RWPE1 (cell line): ENCODE measurements at regions not wholly inside any gene's neighbourhood (a gene's known extent, or its start where the extent isn't known, plus 50 kb on each side); places are given as distances from the start of the nearest gene placed in this dataset.
"Not testable (repeated sequence)": the region's sequence is repeated elsewhere in the genome, so short reads cannot be mapped to it uniquely, and the experiment has no call there.

Source experiments
- CTCF ChIA-PET: fragments of 350-600 bp; sonication (Branson Sonifier 250); formaldehyde crosslinking; extraction: SDS; loops from one replicate; lab custom pipeline; 2021; lab: Yijun Ruan, JAX
- POLR2A ChIA-PET: fragments of 400-600 bp; formaldehyde crosslinking; extraction: SDS; loops from one replicate; lab custom pipeline; 2020; ENCODE audit warnings: antibody characterized with exemption; ENCODE audit not compliant: low non-redundant PET; lab: Yijun Ruan, JAX
- DNase-seq: peaks from one replicate; pipeline ENCODE4 v3.0.0; 2012; ENCODE audit warnings: low spot score
- H3K27ac ChIP-seq: fragments of 450-650 bp; 2 replicates; pipeline ENCODE4 v1.5.1; 2017
- TF ChIP-seq, protein P1 (sequence below): fragments of 450-650 bp; conservative IDR thresholded peaks from 2 replicates; pipeline ENCODE4 v1.5.1; 2017; ENCODE audit warnings: low read depth, mild to moderate bottlenecking

DNA sequence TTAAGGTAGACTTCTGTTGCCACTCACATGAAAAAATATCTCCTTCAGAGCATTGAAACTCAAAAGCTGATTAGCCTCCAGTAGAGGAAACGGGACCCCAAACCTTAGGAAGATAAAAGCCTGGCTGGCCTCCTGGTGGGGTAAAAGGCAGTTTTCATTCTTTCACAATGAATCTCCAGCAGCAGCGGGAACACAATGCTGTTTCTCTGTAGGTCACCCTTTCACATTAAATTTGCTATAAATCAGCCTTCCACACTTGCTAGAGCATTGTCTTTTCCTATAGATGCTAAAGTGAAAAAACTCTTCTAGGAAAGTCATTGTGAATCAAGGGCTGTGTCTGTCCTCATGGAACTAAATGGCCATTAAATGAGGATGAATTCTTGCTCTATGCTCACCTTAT is 207.3 kb upstream of the MAGEB2 start:
- ChIA-PET CTCF (no interaction called here), POLR2A (no interaction called here)
- no peak overlapping the region for H3K27ac ChIP-seq
- TF ChIP-seq, protein P1, sequence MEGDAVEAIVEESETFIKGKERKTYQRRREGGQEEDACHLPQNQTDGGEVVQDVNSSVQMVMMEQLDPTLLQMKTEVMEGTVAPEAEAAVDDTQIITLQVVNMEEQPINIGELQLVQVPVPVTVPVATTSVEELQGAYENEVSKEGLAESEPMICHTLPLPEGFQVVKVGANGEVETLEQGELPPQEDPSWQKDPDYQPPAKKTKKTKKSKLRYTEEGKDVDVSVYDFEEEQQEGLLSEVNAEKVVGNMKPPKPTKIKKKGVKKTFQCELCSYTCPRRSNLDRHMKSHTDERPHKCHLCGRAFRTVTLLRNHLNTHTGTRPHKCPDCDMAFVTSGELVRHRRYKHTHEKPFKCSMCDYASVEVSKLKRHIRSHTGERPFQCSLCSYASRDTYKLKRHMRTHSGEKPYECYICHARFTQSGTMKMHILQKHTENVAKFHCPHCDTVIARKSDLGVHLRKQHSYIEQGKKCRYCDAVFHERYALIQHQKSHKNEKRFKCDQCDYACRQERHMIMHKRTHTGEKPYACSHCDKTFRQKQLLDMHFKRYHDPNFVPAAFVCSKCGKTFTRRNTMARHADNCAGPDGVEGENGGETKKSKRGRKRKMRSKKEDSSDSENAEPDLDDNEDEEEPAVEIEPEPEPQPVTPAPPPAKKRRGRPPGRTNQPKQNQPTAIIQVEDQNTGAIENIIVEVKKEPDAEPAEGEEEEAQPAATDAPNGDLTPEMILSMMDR: no peak
- DNase-seq: no peak

- TF ChIP-seq, protein P1: no peak
- CTCF ChIA-PET: no interaction called here
- no peak for DNase-seq
- POLR2A ChIA-PET: no interaction called here
- no peak overlapping the region for H3K27ac ChIP-seq
Observed at GRCh38 chrX:30010471-30010870, 204.9 kb upstream of the MAGEB2 start.

GRCh38 chrX:30015440-30015839 is 199.9 kb upstream of the MAGEB2 start:
- DNase-seq: no peak
- CTCF ChIA-PET: no interaction called here
- H3K27ac ChIP-seq: no peak overlapping the region
- POLR2A ChIA-PET: no interaction called here
- TF ChIP-seq, protein P1: no peak

DNA sequence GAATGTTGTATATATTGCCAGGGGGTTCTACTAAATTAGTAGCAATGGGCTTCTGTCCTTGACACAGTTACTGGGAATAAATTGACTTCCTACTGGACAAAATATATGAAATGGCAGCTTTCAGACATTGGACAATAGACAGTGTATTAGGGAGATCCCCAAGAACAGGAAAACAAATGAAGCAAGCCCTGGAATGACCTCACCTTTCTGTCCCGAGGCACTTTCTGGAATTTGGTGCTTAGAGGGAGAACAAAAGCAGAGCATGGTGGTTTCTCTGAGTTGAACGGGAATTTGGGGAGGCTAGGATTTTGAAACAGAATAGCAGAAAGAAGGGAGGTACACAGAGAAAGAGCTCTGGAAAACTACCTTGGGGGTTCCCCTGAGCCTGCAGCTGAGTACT is 187.7 kb upstream of the MAGEB2 start:
- DNase-seq: no peak
- POLR2A ChIA-PET: no interaction called here
- TF ChIP-seq, protein P1: no peak
- CTCF ChIA-PET: no interaction called here
- no peak overlapping the region for H3K27ac ChIP-seq

- CTCF ChIA-PET, DNase-seq, POLR2A ChIA-PET, H3K27ac ChIP-seq: not testable (repeated sequence)
Observed at GRCh38 chrX:30036406-30036805, 179.0 kb upstream of the MAGEB2 start.

- ChIA-PET POLR2A (no interaction called here), CTCF (interaction anchor here (0.6 to 0.7 kb wide), 2 partner anchors 15 to 399 kb away, joined by 3 read pairs; no protein-coding TSS in a partner anchor)
- TF ChIP-seq, protein P1: no peak
- no peak for DNase-seq
- no peak overlapping the region for H3K27ac ChIP-seq
Observed at GRCh38 chrX:30039768-30040167, 175.6 kb upstream of the MAGEB2 start.

DNA sequence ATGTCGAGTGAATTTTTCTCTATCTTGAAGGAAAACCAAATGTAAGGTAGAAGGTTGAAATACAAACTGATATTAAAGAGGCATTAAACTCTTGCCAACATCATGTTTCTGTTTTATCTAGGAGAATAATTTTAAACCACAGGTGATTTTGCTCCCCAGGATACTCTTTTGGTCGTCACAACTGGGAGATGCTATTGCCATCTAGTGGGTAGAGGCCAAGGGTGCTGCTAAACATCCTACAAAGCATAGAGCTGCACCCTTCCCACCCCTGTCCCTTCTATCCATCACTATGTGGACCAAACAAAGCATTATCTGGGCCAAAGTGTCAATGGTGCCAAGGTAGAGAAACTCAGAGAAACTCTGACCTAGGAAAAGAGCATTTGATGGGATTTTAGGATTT is 154.6 kb upstream of the MAGEB2 start:
- POLR2A ChIA-PET: no interaction called here
- CTCF ChIA-PET: interaction anchor here (0.6 kb wide), 1 partner anchor 94 kb away, joined by 4 read pairs; no protein-coding TSS in a partner anchor
- H3K27ac ChIP-seq: no peak overlapping the region
- no peak for DNase-seq
- TF ChIP-seq, protein P1: no peak; the same call in 1 of the 2 replicates
